HG02642 (cell line): ENCODE measurements at regions not wholly inside any gene's neighbourhood (a gene's known extent, or its start where the extent isn't known, plus 50 kb on each side); places are given as distances from the start of the nearest gene placed in this dataset.
A peak's percentile ranks its signal among the peaks of the same experiment; 100 is the strongest.
"Not testable (repeated sequence)": the region's sequence is repeated elsewhere in the genome, so short reads cannot be mapped to it uniquely, and the experiment has no call there.

ENCODE experiments used
- ATAC-seq: cut with Tn5 transposase; IDR thresholded peaks from one replicate; pipeline ENCODE4 v1.9.1; 2021; ENCODE audit warnings: mild to moderate bottlenecking; ENCODE audit not compliant: unreplicated experiment, poor library complexity

- no peak for ATAC-seq
Observed at GRCh38 chr13:34153428-34154180, 335.7 kb downstream of the RFC3 start.

GRCh38 chr13:34155931-34156607 lies 338.1 kb downstream of the RFC3 start:
- no peak for ATAC-seq

DNA sequence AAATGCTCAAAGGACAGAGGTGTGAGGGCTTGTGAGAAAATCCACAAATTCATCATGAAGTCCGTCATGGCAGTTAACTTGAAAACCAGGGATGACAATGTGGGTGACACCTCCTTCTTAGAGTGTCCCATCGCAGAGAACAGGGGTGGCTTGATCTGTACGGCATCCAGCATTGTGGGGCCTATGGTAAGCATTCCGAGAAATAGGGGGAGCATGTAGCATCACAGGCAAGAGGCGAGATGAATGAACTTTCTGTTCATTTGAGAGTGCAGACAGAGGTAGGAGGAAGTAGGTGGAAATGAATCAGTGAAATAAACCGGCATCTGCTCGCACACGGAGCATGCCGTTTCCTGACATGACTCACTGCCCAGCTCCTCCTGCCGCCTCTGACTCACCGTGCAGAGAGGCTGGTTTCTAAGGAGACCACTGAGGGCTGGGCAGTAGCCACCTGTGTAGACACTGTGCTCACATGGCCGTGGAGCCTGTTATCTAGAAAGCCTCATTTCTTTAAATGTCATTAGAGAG lies 339.0 kb downstream of the RFC3 start:
- ATAC-seq = peak; percentile 100

GRCh38 chr13:34159946-34160345 lies 342.0 kb downstream of the RFC3 start:
- no peak for ATAC-seq

DNA sequence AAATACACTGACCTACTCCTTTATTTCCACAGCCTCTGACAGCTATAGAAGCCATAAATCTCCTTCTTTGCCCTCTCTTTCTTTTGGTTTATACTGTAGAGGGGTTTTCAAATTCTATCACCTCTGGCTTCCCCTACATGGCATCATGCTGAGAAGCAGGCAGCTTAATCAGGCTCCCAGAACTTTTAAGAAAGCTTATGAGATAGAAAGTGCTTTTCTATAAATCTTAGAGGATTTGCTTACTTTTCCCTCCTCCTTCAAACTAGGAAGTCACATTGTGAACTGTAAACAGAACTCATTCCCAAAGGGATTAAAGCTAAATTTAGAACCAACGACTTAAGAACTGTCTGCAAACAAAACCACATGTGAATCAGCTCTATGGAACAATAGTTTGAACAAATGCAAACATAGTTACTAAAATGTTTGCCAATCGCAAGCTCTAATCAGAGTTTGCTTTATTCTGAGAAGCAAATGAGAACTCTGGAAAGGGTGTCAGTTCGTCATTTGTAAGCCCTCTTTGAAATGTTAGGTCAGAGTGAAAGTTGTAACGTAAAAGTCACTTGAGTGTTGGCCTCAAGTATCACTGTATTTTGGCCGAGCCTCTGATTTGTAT lies 344.1 kb downstream of the RFC3 start:
- no peak for ATAC-seq

- ATAC-seq = no peak
Observed at GRCh38 chr13:34162544-34162933, 344.6 kb downstream of the RFC3 start.

- ATAC-seq = no peak
Observed at GRCh38 chr13:34164582-34164981, 346.6 kb downstream of the RFC3 start.

DNA sequence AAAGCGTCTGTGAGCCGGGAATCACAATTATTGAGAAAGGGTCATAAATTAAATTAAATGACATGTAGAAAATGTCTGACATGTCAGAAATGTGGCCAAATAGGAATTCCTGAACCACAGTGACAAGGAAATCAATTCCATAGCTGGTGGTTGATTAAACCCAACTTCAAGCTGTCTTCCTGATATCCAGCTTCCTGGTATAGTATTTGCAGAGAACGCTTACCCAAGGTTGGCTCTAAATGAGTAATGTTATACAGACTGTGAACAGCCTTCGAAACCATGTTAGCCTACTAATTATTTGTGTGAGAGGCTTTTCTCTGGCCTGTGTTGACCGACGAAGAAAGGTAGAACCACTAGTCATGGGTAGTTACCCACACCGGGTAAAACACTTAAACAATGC lies 347.2 kb downstream of the RFC3 start:
- ATAC-seq = no peak

DNA sequence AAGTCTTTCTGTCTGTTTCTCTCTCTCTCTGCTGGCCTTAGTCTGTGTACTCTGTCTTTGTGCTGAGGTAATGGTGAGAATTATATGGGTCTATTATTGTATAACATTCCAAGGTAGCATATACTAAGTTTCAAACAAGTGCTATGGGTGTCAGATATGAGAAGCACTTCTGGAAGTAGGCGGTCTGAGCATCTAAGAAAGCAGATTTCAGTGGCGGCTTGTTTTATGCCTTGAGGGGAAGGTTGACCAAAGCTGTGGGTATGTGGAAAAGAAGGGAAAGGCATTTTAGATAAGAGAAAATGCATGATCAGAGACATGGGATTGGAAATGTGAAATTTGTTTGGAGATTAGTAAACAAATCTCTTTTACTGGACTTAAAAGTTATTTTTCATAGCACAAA lies 348.5 kb downstream of the RFC3 start:
- no peak for ATAC-seq

- no peak for ATAC-seq
Observed at GRCh38 chr13:34167347-34167746, 349.4 kb downstream of the RFC3 start.

DNA sequence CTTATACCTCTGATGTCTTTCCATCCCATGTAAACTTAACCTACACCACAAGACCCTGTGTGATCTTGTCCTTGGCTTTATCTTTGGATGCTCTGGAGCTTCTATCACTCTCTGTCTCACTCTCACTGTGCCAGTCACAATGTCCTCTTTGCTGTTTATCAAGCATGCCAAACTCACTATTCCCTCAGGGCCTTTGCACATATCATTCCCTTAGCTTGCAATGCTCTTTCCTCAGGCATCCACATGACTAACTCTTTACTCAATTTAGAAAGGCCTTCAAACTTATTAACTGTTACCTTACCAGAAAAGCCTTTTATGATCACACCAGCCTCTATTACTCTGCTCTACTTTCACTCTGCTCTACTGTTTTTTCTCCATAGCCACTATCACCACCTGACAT lies 354.1 kb downstream of the RFC3 start:
- no peak for ATAC-seq

DNA sequence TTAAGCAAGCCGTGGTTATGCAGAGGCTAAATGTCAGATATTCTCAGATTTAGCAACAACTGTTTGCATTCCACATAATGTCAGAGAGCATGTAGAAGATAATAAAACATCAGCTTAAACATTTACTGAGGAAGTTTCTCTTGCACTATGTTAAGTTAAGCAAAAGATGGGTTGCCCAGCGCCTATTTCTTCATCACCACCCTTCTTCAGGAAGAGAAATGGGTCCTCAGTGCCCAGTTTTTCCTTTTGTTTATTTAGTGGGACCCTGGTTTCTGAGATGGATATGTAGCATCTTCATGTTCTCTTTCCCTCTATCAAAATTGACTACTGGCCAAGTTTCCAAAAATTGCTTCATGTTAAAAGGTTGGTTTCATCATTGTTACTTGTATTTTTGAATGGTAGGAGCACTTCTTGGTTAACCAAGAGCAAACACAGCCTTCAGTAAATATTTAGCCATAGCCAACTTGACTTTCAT lies 356.8 kb downstream of the RFC3 start:
- ATAC-seq = no peak

- ATAC-seq = no peak
Observed at GRCh38 chr13:34175551-34175950, 357.6 kb downstream of the RFC3 start.

GRCh38 chr13:34176633-34177032 lies 358.7 kb downstream of the RFC3 start:
- no peak for ATAC-seq

- no peak for ATAC-seq
Observed at GRCh38 chr13:34179481-34179880, 361.5 kb downstream of the RFC3 start.

GRCh38 chr13:34179927-34180326 lies 362.0 kb downstream of the RFC3 start:
- ATAC-seq = no peak

GRCh38 chr13:34181256-34181655 lies 363.3 kb downstream of the RFC3 start:
- not testable (repeated sequence) for ATAC-seq

GRCh38 chr13:34189946-34190345 lies 372.0 kb downstream of the RFC3 start:
- ATAC-seq = no peak

DNA sequence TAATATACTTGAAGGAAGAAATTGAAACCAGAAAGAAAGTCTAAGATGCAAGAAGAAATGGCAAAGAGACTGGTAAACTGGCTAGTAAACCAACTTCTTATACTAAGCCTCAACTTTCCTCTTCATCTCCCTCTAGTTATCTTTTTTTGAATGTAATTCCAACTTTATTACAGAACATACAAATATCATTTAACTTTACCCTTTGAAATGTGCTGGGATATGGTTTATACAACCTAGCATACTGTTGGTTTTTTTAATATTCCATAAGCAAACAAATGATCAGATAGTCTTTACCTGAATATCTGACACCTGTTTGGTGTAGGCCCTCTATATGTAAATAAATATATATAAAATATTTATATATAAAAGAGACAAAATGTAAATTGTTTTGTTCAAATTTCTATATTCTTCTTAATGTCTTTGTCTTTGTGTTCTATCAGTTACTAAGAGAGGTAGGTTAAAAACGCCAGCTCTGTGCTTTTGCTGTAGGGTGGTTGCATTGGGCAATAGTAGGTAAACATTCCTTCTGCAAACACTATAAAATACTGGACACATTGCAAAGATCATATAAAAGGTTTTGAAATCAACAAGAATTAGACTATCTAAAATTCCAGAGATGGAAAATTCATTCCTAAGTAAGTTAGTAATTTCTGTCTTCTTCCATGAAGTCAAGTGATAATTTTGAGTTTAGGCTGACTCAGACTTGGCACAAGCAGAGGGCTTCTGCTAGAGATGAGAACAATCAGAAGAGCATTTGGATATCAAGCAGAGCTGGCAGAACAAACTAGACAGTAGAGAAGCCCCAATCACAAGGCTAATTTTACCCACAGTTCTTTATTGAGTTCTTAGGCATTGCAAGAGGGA lies 383.3 kb downstream of the RFC3 start:
- no peak for ATAC-seq

DNA sequence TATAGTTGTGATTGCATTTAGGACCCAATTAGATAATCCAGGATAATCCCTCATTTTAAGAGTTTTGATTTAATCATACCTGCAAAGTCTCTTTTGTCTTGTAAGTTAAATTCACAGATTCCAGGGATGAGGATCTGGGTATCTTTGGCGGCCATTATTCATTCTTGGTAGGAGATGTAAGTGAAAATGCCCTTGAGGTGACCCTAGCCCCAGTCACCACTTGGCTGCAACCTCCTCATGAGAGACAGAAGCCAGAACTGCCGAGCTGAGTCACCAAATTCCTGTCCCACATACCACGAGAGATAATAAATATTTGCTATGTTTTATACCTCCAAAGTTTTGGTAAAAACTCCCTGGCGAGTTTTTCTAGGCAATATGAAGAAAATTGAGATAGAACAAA lies 389.4 kb downstream of the RFC3 start:
- ATAC-seq = no peak
